HEK293T (cell line): ENCODE measurements at regions not wholly inside any gene's neighbourhood (a gene's known extent, or its start where the extent isn't known, plus 50 kb on each side); places are given as distances from the start of the nearest gene placed in this dataset.

Experiments
- BHLHE40 ChIP-seq: fragments of 450-650 bp; IDR thresholded peaks from 2 replicates; pipeline ENCODE4 v1.6.1; 2016; ENCODE audit warnings: mild to moderate bottlenecking, moderate library complexity, borderline replicate concordance
- ELF4 ChIP-seq: fragments of 450-650 bp; IDR thresholded peaks from 2 replicates; pipeline ENCODE4 v1.6.1; 2017; ENCODE audit warnings: antibody characterized with exemption
- FOXM1 ChIP-seq: fragments of 450-650 bp; IDR thresholded peaks from 2 replicates; pipeline ENCODE4 v1.6.1; 2017; ENCODE audit warnings: mild to moderate bottlenecking, borderline replicate concordance
- HDGF ChIP-seq: fragments of 450-650 bp; IDR thresholded peaks from 2 replicates; pipeline ENCODE4 v1.6.1; 2017; ENCODE audit warnings: antibody characterized with exemption, borderline replicate concordance
- LEF1 ChIP-seq: fragments of 450-650 bp; IDR thresholded peaks from 2 replicates; pipeline ENCODE4 v1.6.1; 2017; ENCODE audit warnings: mild to moderate bottlenecking, borderline replicate concordance
- SP1 ChIP-seq: fragments of 450-650 bp; IDR thresholded peaks from 2 replicates; pipeline ENCODE4 v1.6.1; 2017
- TF ChIP-seq, protein P1 (sequence below): fragments of 450-650 bp; IDR thresholded peaks from 2 replicates; pipeline ENCODE4 v1.6.1; 2016

DNA sequence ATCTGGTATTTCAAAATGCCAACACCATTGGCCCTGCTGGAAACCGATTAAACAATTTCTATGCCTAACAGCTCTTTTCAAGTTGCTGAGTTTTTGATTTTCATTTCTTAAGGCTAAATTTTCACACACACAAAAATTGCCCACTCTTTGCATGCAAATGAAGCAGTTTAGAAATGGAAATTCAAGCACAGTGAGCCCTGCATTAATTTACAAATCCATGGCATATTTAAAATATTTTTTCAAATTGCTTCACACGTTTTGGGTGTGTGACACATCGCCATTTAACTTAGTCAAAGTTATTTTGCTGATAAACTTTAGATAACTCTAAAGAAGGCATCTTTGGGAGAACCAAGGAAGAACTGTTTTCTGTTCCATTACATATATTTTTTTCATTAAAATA lies 184.8 kb downstream of the TXNL1 start:
- TF ChIP-seq BHLHE40, result no peak
- TF ChIP-seq HDGF, result no peak
- TF ChIP-seq, protein P1, sequence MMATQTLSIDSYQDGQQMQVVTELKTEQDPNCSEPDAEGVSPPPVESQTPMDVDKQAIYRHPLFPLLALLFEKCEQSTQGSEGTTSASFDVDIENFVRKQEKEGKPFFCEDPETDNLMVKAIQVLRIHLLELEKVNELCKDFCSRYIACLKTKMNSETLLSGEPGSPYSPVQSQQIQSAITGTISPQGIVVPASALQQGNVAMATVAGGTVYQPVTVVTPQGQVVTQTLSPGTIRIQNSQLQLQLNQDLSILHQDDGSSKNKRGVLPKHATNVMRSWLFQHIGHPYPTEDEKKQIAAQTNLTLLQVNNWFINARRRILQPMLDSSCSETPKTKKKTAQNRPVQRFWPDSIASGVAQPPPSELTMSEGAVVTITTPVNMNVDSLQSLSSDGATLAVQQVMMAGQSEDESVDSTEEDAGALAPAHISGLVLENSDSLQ, result no peak
- no peak for TF ChIP-seq ELF4
- TF ChIP-seq SP1, result no peak
- no peak for TF ChIP-seq FOXM1
- TF ChIP-seq LEF1, result no peak
